ENCODE measurements at regions not wholly inside any gene's neighbourhood (a gene's known extent, or its start where the extent isn't known, plus 50 kb on each side); places are given as distances from the start of the nearest gene placed in this dataset.
A peak's percentile ranks its signal among the peaks of the same experiment; 100 is the strongest.

- no TSS peak for BruUV-seq (replicated peaks)
- no peaks in the 10 kb centered on the region for H3K79me2 ChIP-seq (ENCODE audit: low read depth)
- DNase-seq = no peak
- H3K9me3 ChIP-seq (ENCODE audit: insufficient read depth, low read depth) = no peaks in the 10 kb centered on the region
- intact Hi-C loops (cut with micrococcal nuclease; ENCODE audit: unreplicated experiment) = no loop called here
- ChIA-PET CTCF (no interaction called here), POLR2A (ENCODE audit: unreplicated experiment) (no interaction called here)
- no peak overlapping the region for H3K4me2 ChIP-seq
- H4K20me1 ChIP-seq (ENCODE audit: insufficient read depth) = no peaks in the 10 kb centered on the region
- H3K27me3 ChIP-seq (ENCODE audit: insufficient read depth, low read depth) = no peaks in the 10 kb centered on the region
- no peaks in the 10 kb centered on the region for H3K36me3 ChIP-seq (ENCODE audit: low read depth)
- H3K4me1 ChIP-seq (replicated peaks; ENCODE audit: insufficient read depth) = no peaks in the 10 kb centered on the region
- TF ChIP-seq CTCF (conservative IDR thresholded peaks at IDR 0.05) (no peak), EZH2 (IDR thresholded peaks at IDR 0.05; ENCODE audit: low read depth) (no peak)
- H2AFZ ChIP-seq = no peak overlapping the region
- no peak overlapping the region for H3K4me3 ChIP-seq
- no peaks in the 10 kb centered on the region for H3K9me2 ChIP-seq (ENCODE audit: insufficient read depth)
- H3F3A ChIP-seq (ENCODE audit: insufficient read depth, low read depth) = no peaks in the 10 kb centered on the region
- H3K27ac ChIP-seq = no peak overlapping the region
Observed at GRCh38 chr2:125679903-125680302, 976.1 kb upstream of the GYPC start.

- BruUV-seq (replicated peaks) = no TSS peak
- Histone ChIP-seq H3K27me3 (ENCODE audit: insufficient read depth, low read depth) (no peaks in the 10 kb centered on the region), H4K20me1 (ENCODE audit: insufficient read depth) (no peaks in the 10 kb centered on the region), H2AFZ (peak overlapping the region; percentile 53; the same call in 1 of the 2 replicates), H3K4me3 (no peak overlapping the region), H3K4me1 (replicated peaks; ENCODE audit: insufficient read depth) (no peaks in the 10 kb centered on the region), H3F3A (ENCODE audit: insufficient read depth, low read depth) (no peaks in the 10 kb centered on the region), H3K27ac (no peak overlapping the region), H3K4me2 (no peak overlapping the region), H3K79me2 (ENCODE audit: low read depth) (no peaks in the 10 kb centered on the region), H3K9me2 (ENCODE audit: insufficient read depth) (no peaks in the 10 kb centered on the region), H3K36me3 (ENCODE audit: low read depth) (no peaks in the 10 kb centered on the region), H3K9me3 (ENCODE audit: insufficient read depth, low read depth) (no peaks in the 10 kb centered on the region)
- POLR2A ChIA-PET (ENCODE audit: unreplicated experiment) = no interaction called here
- intact Hi-C loops (cut with micrococcal nuclease; ENCODE audit: unreplicated experiment) = no loop called here
- DNase-seq = no peak
- TF ChIP-seq EZH2 (IDR thresholded peaks at IDR 0.05; ENCODE audit: low read depth) (no peak), CTCF (conservative IDR thresholded peaks at IDR 0.05) (no peak)
- CTCF ChIA-PET = no interaction called here
Observed at GRCh38 chr2:125680809-125681208, 975.1 kb upstream of the GYPC start.

- no peaks in the 10 kb centered on the region for H3K9me2 ChIP-seq (ENCODE audit: insufficient read depth)
- TF ChIP-seq EZH2 (IDR thresholded peaks at IDR 0.05; ENCODE audit: low read depth) (no peak), CTCF (conservative IDR thresholded peaks at IDR 0.05) (no peak)
- H3K9me3 ChIP-seq (ENCODE audit: insufficient read depth, low read depth) = no peaks in the 10 kb centered on the region
- H3K4me2 ChIP-seq = no peak overlapping the region
- no peaks in the 10 kb centered on the region for H4K20me1 ChIP-seq (ENCODE audit: insufficient read depth)
- DNase-seq = no peak
- intact Hi-C loops (cut with micrococcal nuclease; ENCODE audit: unreplicated experiment) = no loop called here
- H3F3A ChIP-seq (ENCODE audit: insufficient read depth, low read depth) = no peaks in the 10 kb centered on the region
- no peak overlapping the region for H3K27ac ChIP-seq
- no TSS peak for BruUV-seq (replicated peaks)
- POLR2A ChIA-PET (ENCODE audit: unreplicated experiment) = no interaction called here
- no peaks in the 10 kb centered on the region for H3K36me3 ChIP-seq (ENCODE audit: low read depth)
- no peak overlapping the region for H3K4me3 ChIP-seq
- no peaks in the 10 kb centered on the region for H3K4me1 ChIP-seq (replicated peaks; ENCODE audit: insufficient read depth)
- no peaks in the 10 kb centered on the region for H3K27me3 ChIP-seq (ENCODE audit: insufficient read depth, low read depth)
- CTCF ChIA-PET = no interaction called here
- H2AFZ ChIP-seq = no peak overlapping the region
- H3K79me2 ChIP-seq (ENCODE audit: low read depth) = no peaks in the 10 kb centered on the region
Observed at GRCh38 chr2:125681576-125681975, 974.4 kb upstream of the GYPC start.

All from PC-9 (cell line).